NCI-H146 treated with DMSO at 0.1 percent for 48 hours (cell line): ENCODE measurements at regions not wholly inside any gene's neighbourhood (a gene's known extent, or its start where the extent isn't known, plus 50 kb on each side); places are given as distances from the start of the nearest gene placed in this dataset.

ENCODE experiments used
- DNase-seq: peaks from one replicate; lab custom pipeline; 2025; ENCODE audit not compliant: unreplicated experiment; lab: John Stamatoyannopoulos, UW

GRCh38 chr6:134866563-134866962, 83.3 kb downstream of the ALDH8A1 start:
- no peak for DNase-seq

GRCh38 chr6:134864558-134864957, 85.3 kb downstream of the ALDH8A1 start:
- no peak for DNase-seq

GRCh38 chr6:134863763-134864510, 86.0 kb downstream of the ALDH8A1 start:
- DNase-seq: no peak

GRCh38 chr6:134854366-134854765, 95.5 kb downstream of the ALDH8A1 start:
- no peak for DNase-seq

- DNase-seq: no peak
Observed at GRCh38 chr6:134853111-134854055, 96.5 kb downstream of the ALDH8A1 start.

GRCh38 chr6:134851548-134851947, 98.4 kb downstream of the ALDH8A1 start:
- DNase-seq: no peak

- no peak for DNase-seq
Observed at GRCh38 chr6:134850721-134851305, 99.1 kb downstream of the ALDH8A1 start.

- no peak for DNase-seq
Observed at GRCh38 chr6:134849920-134850447, 99.9 kb downstream of the ALDH8A1 start.

- no peak for DNase-seq
Observed at GRCh38 chr6:134848076-134848475, 101.8 kb downstream of the ALDH8A1 start.

- no peak for DNase-seq
Observed at GRCh38 chr6:134846865-134847264, 103.0 kb downstream of the ALDH8A1 start.

GRCh38 chr6:134846031-134846430, 103.9 kb downstream of the ALDH8A1 start:
- DNase-seq: no peak

GRCh38 chr6:134844120-134844519, 105.8 kb downstream of the ALDH8A1 start:
- no peak for DNase-seq

GRCh38 chr6:134840086-134840867, 109.6 kb downstream of the ALDH8A1 start:
- DNase-seq: no peak

GRCh38 chr6:134835993-134836392, 113.9 kb downstream of the ALDH8A1 start:
- DNase-seq: no peak

- peak; percentile 74 for DNase-seq
Observed at GRCh38 chr6:134830940-134831339, 119.0 kb downstream of the ALDH8A1 start.

- no peak for DNase-seq
Observed at GRCh38 chr6:134830194-134830593, 119.7 kb downstream of the ALDH8A1 start.

GRCh38 chr6:134828641-134829040, 121.3 kb downstream of the ALDH8A1 start:
- no peak for DNase-seq

- DNase-seq: no peak
Observed at GRCh38 chr6:134826889-134827737, 122.8 kb downstream of the ALDH8A1 start.

- no peak for DNase-seq
Observed at GRCh38 chr6:134823710-134824034, 126.2 kb downstream of the ALDH8A1 start.
